Uterus (tissue), 3 donors: ENCODE measurements at regions not wholly inside any gene's neighbourhood (a gene's known extent, or its start where the extent isn't known, plus 50 kb on each side); places are given as distances from the start of the nearest gene placed in this dataset.

Experiments
- DNase-seq, 2 donors: peaks; one replicate each; pipeline ENCODE4 v3.0.0-alpha.2; 2019 to 2020
- H3K27ac ChIP-seq, 2 donors: fragments of 200-600 bp; sonication (generic); 1 replicate in 1 of 2; 2 replicates in 1 of 2; pipeline ENCODE4 v1.5.1; 2016 to 2018
- H3K27me3 ChIP-seq, 2 donors: fragments of 200-600 bp; sonication (generic); one replicate each; pipeline ENCODE4 v1.5.1; 2018 to 2019; ENCODE audit warnings: control low read depth in 1 of 2
- H3K36me3 ChIP-seq, 2 donors: fragments of 200-600 bp; sonication (generic); one replicate each; pipeline ENCODE4 v1.5.1; 2019; ENCODE audit warnings: control low read depth in 1 of 2
- H3K4me1 ChIP-seq, 2 donors: fragments of 200-600 bp; sonication (generic); one replicate each; pipeline ENCODE4 v1.5.1; 2018 to 2019; ENCODE audit warnings: control low read depth in 1 of 2
- H3K4me3 ChIP-seq, 2 donors: fragments of 200-600 bp; sonication (generic); 1 replicate in 1 of 2; 2 replicates in 1 of 2; pipeline ENCODE4 v1.5.1; 2018 to 2019; ENCODE audit warnings: mild to moderate bottlenecking in 1 of 2
- H3K9me3 ChIP-seq, 2 donors: fragments of 200-600 bp; sonication (generic); one replicate each; pipeline ENCODE4 v1.5.1; 2019; ENCODE audit warnings: control low read depth in 1 of 2
- POLR2A ChIP-seq, 2 donors: fragments of 450-650 bp; IDR thresholded peaks; one replicate each; pipeline ENCODE4 v1.6.1; 2016; ENCODE audit warnings: antibody characterized with exemption in 2 of 2, mild to moderate bottlenecking in 1 of 2, moderate library complexity in 1 of 2
- intact Hi-C: fragments of 100-400 bp; cut with DNase I; formaldehyde crosslinking; loops from one replicate; pipeline ENCODE4 v1.15.1; 2023; ENCODE audit warnings: low total_unique reads
- TF ChIP-seq, protein P1 (sequence below), 4 experiments: fragments of 200-600 bp in 2 of 4; fragments of 450-650 bp in 2 of 4; sonication (generic) in 2 of 4; IDR thresholded peaks; one replicate each; pipeline ENCODE4 v1.5.1; 2016 to 2019; ENCODE audit warnings: antibody characterized with exemption in 4 of 4, mild to moderate bottlenecking in 2 of 4, moderate library complexity in 1 of 4
- donor health status: DM: yes; HTN: yes; CAD: no.

DNA sequence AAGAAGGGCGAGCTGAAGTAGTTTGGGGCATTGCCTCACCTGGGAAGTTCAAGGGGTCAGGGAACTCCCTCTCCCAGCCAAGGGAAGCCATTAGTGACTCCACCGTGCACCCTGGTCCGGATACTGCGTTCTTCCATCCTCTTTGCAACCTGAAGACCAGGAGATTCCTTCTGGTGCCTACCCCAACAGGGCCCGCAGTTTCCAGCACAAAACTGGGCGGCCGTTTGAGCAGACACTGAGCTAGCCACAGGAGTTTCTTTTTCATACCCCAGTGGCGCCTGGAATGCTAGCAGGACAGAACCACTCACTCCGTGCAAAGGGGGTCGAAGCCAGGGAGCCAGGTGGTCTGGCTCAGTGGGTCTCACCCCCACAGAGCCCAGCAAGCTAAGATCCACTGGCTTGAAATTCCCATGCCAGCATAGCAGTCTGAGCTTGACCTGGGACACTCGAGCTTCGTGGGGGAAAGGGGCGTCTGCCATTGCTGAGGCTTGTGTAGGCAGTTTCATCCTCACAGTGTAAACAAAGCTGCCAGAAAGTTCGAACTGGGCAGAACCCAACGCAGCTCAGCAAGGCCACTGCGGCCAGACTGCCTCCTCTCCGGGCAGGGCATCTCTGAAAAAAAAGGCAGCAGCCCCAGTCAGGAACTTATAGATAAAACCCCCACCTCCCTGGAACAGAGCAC is 1039.4 kb upstream of the IGFBP7 start:
- Histone ChIP-seq H3K27me3 (no peaks in the 10 kb centered on the region), H3K4me3 (no peak overlapping the region), H3K36me3 (no peaks in the 10 kb centered on the region), H3K9me3 (no peaks in the 10 kb centered on the region), H3K27ac (no peak overlapping the region), H3K4me1 (no peaks in the 10 kb centered on the region)
- DNase-seq: no peak
- intact Hi-C loops: no loop called here
- TF ChIP-seq, protein P1, sequence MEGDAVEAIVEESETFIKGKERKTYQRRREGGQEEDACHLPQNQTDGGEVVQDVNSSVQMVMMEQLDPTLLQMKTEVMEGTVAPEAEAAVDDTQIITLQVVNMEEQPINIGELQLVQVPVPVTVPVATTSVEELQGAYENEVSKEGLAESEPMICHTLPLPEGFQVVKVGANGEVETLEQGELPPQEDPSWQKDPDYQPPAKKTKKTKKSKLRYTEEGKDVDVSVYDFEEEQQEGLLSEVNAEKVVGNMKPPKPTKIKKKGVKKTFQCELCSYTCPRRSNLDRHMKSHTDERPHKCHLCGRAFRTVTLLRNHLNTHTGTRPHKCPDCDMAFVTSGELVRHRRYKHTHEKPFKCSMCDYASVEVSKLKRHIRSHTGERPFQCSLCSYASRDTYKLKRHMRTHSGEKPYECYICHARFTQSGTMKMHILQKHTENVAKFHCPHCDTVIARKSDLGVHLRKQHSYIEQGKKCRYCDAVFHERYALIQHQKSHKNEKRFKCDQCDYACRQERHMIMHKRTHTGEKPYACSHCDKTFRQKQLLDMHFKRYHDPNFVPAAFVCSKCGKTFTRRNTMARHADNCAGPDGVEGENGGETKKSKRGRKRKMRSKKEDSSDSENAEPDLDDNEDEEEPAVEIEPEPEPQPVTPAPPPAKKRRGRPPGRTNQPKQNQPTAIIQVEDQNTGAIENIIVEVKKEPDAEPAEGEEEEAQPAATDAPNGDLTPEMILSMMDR (IDR thresholded peaks at IDR 0.05): no peak
- no peak for TF ChIP-seq POLR2A (IDR thresholded peaks at IDR 0.05)

DNA sequence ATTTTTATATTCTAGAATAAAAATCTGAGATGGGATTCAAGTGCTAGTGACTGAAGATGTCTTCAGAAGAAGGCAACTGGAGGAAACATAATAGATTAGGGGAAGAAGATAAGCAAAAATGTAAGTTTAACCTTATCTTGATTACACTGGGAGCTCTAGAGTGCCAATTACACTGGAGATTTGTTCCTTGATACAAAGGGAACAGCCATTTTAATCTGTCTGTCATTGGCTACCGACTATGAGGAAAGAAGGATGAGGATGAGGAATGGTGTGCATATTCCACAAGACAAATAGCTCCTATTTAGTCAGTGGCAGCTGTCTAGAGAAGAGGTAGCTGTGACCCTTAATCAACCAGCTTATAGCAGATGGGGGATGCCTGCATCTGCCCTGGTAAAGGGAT is 1034.5 kb upstream of the IGFBP7 start:
- intact Hi-C loops: no loop called here
- no peaks in the 10 kb centered on the region for H3K4me1 ChIP-seq

DNA sequence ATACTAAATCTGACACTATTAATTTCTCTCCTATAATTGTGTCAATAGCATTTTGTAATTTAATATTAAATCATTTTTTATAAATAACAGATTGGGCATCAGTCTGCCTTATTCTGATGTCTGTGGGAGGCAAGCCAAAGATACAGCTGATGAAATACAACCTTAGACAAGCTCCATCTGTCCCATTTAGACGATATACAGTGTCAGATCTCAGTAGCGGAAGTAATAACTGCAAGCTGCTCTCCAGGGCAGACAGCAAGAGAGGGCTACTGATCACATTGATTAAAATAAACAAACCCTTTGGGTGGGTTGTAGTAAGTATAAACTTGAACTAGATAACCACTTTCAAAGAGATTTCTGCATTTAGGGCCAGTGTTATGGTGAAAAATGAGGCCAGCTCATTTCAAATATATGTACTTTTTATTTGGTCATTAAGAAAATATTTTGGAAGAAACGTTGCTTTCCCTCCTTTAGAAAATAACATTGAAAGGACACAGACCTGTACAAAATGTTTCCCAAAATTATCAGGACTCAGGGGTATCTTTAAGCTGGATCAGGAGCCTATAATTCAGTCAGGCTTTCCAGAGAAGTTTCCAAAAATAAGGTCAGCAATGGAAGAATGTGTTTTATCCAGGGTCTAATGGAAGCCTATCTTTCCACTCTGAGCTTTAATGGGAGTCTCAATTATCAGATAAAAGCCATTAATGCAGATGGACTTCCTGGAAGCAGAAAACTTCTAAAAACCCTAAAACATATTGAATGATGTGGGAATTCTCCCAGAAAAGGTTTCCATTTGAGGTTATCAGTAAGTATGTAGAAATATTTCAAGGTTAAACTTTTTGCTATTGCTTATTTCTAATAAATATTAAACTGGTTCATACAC is 1028.8 kb upstream of the IGFBP7 start:
- Histone ChIP-seq H3K27me3 (no peaks in the 10 kb centered on the region), H3K27ac (no peak overlapping the region), H3K9me3 (no peaks in the 10 kb centered on the region), H3K36me3 (no peaks in the 10 kb centered on the region), H3K4me3 (no peak overlapping the region), H3K4me1 (no peaks in the 10 kb centered on the region)
- no peak for DNase-seq
- TF ChIP-seq POLR2A (IDR thresholded peaks at IDR 0.05): no peak
- TF ChIP-seq, protein P1 (IDR thresholded peaks at IDR 0.05): no peak
- intact Hi-C loops: no loop called here

More for the DNA sequence above, 1034.5 kb upstream of the IGFBP7 start:
- Histone ChIP-seq H3K36me3 (no peaks in the 10 kb centered on the region), H3K27me3 (no peaks in the 10 kb centered on the region), H3K27ac (no peak overlapping the region), H3K4me3 (no peak overlapping the region), H3K9me3 (no peaks in the 10 kb centered on the region)
- TF ChIP-seq, protein P1 (IDR thresholded peaks at IDR 0.05): no peak
- no peak for TF ChIP-seq POLR2A (IDR thresholded peaks at IDR 0.05)
- no peak for DNase-seq

DNA sequence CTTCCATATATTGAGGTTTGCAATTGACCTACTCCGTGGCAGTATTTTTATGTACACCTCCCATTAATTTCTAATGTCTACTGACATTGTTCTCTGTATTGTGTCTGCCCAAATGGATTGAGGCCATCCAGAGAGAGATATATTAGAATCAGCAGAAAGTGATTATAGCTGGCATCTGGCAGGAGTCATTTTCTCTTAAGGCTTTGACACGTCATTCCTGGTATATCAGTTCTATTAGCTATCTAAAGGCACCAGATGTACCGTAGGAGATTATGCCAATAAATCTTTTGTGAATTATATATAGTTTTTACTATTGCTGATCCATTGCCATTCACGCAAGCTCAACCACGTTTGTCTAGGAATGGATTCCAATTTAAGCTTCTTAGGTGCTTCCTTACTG is 1026.4 kb upstream of the IGFBP7 start:
- Histone ChIP-seq H3K4me3 (no peak overlapping the region), H3K27ac (no peak overlapping the region), H3K36me3 (no peaks in the 10 kb centered on the region), H3K4me1 (no peaks in the 10 kb centered on the region), H3K9me3 (no peaks in the 10 kb centered on the region), H3K27me3 (no peaks in the 10 kb centered on the region)
- intact Hi-C loops: no loop called here
- no peak for DNase-seq
- TF ChIP-seq, protein P1 (IDR thresholded peaks at IDR 0.05): no peak
- TF ChIP-seq POLR2A (IDR thresholded peaks at IDR 0.05): no peak

DNA sequence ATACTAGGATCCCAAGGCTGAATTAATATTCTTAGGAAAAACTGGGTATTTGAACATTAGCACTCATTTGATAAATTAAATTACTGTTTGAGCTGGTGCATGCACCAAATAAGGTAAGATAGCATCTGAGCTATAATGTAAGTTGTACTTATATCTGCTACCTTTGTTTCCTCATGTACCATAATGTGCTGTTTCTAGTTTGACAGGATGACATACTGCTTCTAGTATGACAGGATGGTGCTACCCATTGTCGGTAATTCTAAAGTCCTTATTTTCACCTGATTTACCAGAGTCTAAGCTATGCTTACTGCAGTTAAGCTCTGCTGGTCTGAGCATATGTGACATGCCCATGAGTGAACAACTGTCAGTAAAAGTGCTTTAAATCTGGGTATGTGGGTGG is 1017.5 kb upstream of the IGFBP7 start:
- no peak for DNase-seq
- Histone ChIP-seq H3K27me3 (no peaks in the 10 kb centered on the region), H3K9me3 (no peaks in the 10 kb centered on the region), H3K4me1 (no peaks in the 10 kb centered on the region), H3K27ac (no peak overlapping the region), H3K36me3 (no peaks in the 10 kb centered on the region), H3K4me3 (no peak overlapping the region)
- intact Hi-C loops: no loop called here
- TF ChIP-seq POLR2A (IDR thresholded peaks at IDR 0.05): no peak
- TF ChIP-seq, protein P1 (IDR thresholded peaks at IDR 0.05): no peak
